Tibial nerve (tissue), 3 donors: ENCODE measurements at regions not wholly inside any gene's neighbourhood (a gene's known extent, or its start where the extent isn't known, plus 50 kb on each side); places are given as distances from the start of the nearest gene placed in this dataset.

ENCODE experiments used
- POLR2A ChIP-seq, 2 donors: fragments of 450-650 bp; IDR thresholded peaks; one replicate each; pipeline ENCODE4 v1.6.1; 2017; ENCODE audit warnings: antibody characterized with exemption in 2 of 2, mild to moderate bottlenecking in 2 of 2, moderate library complexity in 2 of 2
- TF ChIP-seq, protein P1 (sequence below), 5 experiments: fragments of 200-600 bp in 3 of 5; fragments of 450-650 bp in 2 of 5; sonication (generic) in 3 of 5; IDR thresholded peaks; one replicate each; pipeline ENCODE4 v1.5.1; 2016 to 2019; ENCODE audit warnings: antibody characterized with exemption in 5 of 5, mild to moderate bottlenecking in 3 of 5, moderate library complexity in 2 of 5

DNA sequence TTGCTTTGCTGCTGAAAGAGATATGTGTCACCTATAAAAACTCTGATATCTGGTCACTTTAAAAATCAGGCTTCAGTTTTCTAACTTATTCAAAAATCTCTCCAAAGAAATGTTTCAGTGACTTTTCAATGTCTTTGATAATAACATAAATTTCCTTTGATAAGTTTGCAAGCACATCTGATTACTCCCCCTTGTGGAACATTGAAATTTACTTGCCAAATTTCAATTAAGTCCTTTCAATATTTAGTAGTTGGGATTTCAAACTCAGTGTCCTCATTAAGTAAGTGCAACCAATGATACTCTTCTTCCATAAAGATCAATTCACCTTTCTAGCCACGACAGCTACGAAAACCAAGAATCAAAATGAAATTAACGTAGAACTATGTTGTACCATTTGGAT is 151.3 kb upstream of the FAM47C start:
- no peak for TF ChIP-seq POLR2A (IDR thresholded peaks at IDR 0.05)
- TF ChIP-seq, protein P1, sequence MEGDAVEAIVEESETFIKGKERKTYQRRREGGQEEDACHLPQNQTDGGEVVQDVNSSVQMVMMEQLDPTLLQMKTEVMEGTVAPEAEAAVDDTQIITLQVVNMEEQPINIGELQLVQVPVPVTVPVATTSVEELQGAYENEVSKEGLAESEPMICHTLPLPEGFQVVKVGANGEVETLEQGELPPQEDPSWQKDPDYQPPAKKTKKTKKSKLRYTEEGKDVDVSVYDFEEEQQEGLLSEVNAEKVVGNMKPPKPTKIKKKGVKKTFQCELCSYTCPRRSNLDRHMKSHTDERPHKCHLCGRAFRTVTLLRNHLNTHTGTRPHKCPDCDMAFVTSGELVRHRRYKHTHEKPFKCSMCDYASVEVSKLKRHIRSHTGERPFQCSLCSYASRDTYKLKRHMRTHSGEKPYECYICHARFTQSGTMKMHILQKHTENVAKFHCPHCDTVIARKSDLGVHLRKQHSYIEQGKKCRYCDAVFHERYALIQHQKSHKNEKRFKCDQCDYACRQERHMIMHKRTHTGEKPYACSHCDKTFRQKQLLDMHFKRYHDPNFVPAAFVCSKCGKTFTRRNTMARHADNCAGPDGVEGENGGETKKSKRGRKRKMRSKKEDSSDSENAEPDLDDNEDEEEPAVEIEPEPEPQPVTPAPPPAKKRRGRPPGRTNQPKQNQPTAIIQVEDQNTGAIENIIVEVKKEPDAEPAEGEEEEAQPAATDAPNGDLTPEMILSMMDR (IDR thresholded peaks at IDR 0.05), result no peak
